NCI-H2196 treated with DMSO at 0.1 percent for 48 hours (cell line): ENCODE measurements at regions not wholly inside any gene's neighbourhood (a gene's known extent, or its start where the extent isn't known, plus 50 kb on each side); places are given as distances from the start of the nearest gene placed in this dataset.

Experiments used
- DNase-seq: peaks from one replicate; lab custom pipeline; 2025; ENCODE audit not compliant: unreplicated experiment; lab: John Stamatoyannopoulos, UW

DNA sequence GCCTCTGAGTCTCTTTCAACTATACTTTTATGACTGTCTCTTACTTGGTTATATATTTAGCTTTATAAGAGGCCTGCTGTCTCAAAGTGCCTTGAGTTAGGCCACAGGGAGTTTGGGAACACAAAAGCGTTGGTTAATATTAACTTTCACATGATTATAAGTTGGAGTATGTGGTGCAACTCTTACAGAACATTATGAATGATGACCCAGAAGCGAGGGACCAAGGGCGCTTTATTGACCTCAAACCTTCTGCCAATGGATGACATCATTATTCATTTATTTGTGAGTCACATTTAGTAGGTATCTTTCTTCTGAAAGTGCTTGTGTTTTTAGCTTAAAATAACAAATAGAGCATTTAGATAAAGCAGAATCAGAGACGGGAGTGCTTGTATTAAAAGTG is 298.0 kb upstream of the ZC3H12C start:
- no peak for DNase-seq

GRCh38 chr11:109796253-109796652 is 296.9 kb upstream of the ZC3H12C start:
- DNase-seq, result no peak

- DNase-seq, result no peak
Observed at GRCh38 chr11:109798521-109798920, 294.7 kb upstream of the ZC3H12C start.

DNA sequence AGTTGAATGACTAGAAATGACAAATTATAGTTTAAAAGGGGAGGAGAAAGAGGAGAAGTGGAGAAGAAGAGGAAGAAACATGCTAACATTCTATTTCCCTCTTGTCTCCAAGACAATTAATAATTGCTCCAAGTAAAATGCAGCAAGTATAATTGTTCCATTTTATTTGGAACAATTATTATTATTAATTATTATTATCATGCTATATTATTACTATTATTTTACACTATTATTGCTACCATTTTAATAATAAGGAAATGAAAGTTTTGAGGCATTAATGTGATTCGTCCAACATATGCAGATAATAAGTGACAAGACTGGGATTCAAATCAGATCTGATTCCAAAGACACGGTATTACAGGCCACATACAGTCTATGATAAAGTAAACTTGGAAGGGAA is 293.6 kb upstream of the ZC3H12C start:
- DNase-seq, result no peak

DNA sequence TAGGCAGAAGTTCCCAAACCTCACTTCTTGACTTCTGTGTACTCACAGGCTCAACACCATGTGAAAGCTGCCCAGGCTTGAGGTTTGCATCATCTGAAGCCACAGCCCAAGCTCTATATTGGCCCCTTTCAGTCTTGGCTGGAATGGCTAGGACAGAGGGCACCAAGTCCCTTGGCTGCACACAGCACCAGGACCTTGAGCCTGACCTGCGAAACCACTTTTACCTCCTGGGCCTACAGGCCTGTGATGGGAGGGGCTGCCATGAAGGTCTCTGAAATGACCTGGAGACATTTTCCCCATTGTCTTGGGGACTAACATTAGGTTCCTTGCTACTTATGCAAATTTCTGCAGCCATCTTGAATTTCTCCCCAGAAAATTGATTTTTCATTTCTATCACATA is 288.3 kb upstream of the ZC3H12C start:
- no peak for DNase-seq

DNA sequence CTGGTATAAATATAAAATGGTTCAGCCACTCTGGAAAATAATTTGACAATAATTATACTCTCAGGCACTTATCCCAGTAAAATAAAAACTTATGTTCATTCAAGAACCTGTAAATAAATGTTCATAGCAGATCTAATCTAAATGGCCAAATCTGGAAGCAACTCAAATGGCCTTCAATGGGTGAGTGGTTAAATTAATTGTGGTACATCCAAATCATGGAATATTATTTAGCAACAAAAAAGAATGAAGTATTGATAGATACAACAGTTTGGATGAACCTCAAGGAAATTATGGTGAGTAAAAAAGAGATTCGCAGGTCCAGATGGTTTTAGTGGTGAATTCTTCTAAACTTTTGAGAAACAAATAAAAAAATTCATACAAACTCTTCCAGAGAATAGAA is 287.0 kb upstream of the ZC3H12C start:
- no peak for DNase-seq

DNA sequence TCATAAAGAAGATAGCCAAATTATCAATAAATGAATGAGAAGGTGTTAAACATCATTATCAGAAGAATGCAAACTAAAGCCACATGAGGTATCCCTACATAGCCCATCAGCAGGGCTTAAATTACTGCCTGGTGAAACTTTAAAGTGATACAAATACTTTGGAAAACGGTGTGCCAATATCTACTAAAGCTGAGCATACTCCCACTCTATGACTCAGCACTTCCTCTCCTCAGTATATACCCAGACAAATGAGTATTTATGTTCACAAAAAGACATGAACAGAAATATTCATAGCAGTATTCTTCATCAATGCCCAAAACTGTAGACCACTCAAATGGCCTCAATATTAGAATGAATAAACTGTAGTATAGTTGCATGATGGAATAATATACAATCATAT is 284.6 kb upstream of the ZC3H12C start:
- DNase-seq, result no peak

- DNase-seq, result no peak
Observed at GRCh38 chr11:109814824-109815223, 278.4 kb upstream of the ZC3H12C start.

DNA sequence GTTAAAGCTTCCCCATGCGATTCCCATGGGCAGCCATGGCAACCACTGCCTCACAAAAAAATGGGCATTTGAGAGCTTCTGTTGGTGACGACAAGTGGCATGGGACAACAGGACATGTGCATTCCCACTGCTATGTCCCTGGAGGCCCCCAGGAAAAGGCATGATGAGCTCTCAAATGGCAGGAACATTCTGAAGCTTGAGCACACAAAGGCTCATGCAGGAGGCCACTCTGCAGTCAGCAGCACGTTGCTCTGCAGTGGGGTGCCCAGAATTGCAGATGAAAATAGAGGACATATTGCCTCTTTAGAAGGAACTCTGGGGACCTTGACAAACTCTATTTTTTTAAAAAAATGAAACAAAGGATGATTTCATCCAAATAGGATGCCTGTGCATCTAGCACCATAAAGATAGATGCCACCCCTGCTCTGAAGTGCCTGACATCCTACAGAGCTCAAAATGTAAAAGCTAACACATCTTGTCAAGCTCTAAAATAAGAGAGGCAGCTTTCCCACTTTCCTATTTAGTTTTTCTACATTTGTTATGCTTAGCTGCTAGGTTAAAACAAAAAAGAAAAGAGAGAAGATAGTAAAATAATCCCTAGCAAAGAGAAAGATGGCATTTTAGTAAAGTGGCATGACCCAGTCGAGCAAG is 277.6 kb upstream of the ZC3H12C start:
- DNase-seq, result no peak

DNA sequence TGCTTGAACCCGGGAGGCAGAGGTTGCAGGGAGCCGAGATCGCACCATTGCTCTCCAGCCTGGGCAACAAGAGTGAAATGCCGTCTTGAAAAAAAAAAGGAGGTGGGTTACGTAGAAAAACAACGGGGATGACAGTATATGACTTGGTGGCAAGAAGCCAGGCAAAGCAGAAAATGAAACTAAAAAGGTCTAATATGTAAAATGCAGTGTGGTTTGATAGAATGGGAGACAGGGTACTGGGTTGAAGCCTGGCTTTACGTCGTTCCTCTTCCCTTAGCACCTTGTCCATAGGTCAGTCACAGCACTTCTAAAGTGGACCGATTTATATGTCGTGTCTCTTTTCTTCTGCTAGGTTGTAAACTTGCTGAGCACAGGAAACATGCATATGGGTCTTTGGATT is 274.9 kb upstream of the ZC3H12C start:
- DNase-seq, result no peak

DNA sequence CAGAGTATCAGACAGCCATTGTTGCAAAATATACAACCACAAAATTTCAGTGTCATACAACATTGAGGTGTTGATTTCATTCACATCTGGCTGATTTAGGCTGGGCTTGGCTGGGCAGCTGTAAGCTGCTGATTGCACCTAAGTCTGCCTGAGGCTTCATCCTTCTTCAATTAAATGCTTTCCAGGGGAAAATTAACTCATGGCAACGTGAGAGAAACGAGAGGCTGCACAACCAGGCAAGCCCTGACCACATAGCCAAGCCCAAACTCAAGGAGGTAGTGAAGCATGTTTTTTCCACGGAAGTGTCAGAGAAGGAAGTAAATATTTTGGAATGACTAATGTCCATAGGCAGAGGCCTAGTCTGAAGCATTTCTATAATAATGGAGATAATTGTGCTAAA is 273.8 kb upstream of the ZC3H12C start:
- DNase-seq, result no peak

DNA sequence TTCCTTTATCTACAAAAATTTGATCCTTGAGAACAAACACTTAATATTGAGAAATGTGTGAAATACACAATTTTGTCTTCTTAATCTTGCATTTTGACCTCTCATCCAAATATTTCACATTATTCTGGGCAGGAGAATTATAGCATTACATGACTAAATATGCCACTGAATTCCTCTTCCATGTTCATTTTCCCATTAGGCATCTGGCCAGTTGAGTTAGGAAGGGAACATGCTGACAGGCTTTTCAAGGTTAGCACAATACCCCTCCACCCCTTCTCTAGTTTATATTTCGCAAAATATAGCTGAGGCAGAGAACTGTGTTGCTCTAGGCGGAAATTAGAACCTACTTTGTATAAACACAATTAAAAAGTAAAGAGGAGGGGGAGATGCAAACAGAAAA is 271.7 kb upstream of the ZC3H12C start:
- no peak for DNase-seq

DNA sequence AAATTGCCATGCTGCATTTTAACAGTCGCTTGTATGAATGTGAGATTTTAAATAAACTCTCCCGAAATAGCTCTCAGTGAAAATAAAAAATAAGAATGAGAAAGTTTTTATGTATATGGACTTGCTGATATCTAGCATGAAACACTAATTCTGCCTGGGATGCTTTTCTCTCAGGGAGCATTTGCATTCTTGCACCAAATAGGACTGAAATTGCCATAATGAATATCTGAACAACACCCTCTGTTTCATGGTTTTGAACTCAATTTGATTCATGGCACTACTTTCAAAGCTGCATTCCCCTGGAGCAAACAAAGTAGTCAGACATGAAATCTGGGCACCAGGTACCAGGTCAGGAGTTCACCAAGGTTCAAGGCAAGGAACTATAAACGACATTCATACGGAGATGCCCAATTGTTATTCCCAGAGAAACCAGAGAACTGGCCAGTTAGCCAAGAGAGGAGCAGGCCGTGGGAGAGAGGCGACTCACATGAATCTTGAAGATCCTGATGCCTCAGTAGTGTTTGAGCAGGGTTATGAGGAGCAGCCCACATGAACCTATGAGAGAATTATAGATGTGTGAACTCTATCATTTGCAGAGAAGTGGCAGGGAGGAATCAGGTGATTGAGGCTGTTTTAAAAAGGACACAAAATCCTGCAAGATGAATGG is 270.6 kb upstream of the ZC3H12C start:
- no peak for DNase-seq

DNA sequence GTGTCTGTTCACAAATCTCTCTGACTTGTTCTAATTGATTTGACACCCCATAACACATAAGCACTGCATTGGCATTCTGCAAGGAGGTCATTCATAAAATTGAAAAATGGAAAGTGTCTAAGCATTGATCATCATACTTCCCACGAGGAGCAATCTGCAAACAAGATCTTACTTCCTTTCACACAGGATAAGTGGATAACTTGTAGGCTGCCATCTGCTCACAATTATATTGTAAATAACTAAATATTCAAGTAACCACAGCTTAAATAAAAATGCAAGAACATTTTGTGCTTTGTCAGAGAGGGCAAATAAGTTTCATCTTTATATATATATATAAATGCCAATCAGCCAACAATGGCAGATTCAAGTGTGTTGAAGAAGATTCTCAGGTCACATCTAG is 264.8 kb upstream of the ZC3H12C start:
- DNase-seq, result no peak

GRCh38 chr11:109838026-109838425 is 255.2 kb upstream of the ZC3H12C start:
- DNase-seq, result no peak

- no peak for DNase-seq
Observed at GRCh38 chr11:109845437-109845836, 247.8 kb upstream of the ZC3H12C start.

DNA sequence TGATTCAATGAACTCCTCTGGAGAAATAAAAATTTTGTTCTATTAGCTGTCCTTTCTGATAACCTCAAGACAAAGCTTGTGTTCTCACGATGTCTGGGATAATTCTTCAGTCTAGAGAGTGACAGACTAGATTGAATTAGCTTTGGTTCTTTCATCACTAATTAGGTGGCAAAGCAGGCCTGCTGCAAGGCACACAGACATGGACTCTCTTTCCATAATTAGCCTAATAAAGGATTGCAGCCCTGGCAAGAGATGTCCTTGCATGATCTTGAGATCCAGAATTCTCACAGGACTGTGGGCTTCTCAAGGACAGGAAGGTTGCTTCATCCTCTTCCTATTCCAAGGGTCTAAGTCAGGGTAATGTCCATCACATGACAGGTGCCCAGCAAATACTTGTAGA is 245.6 kb upstream of the ZC3H12C start:
- no peak for DNase-seq

DNA sequence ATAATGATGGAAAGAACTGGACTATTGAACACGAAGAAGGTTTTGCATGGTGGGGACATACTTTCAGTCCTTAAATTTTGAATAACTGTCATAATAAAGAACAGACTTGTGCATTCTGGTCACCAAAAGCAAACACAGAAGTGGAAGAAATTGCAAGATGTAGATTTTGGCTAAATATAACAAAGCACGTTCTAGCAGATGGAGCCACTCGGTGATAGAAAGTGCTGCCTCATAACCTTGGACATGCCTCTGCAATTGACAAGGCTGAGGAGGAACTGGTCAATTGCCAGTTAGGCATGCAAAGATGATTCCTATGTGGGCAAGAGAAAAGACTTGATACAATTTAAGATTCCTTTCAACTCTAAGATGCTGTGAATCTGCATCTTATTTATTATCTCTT is 244.1 kb upstream of the ZC3H12C start:
- DNase-seq, result no peak

GRCh38 chr11:109849946-109850345 is 243.2 kb upstream of the ZC3H12C start:
- DNase-seq, result no peak

DNA sequence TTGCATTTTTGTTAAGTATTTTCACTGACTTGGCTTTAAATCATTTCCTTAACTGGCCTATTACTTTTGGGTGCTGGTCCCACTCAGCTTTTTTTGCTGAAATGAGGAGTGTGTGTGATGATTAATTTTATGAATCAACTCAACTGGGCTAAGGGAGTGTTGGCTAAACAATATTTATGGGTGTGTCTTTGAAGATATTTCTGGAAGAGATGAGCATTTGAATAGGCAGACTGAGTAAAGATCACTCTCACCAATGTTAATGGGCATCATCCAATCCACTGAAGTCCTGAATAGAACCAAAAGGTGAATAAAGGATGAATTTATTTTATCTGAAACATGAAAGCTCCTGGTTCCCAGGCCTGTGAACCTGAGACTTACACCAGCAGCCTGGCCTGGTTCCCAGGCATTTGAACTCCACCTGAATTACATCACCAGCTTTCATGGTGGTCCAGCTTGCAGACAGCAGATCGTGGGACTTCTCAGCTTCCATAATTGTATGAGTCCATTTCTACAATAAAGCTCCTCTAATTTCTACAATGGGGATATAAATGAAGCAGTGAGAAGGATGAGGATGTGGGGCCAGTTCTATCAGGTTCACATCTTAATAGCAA is 241.3 kb upstream of the ZC3H12C start:
- DNase-seq, result no peak

DNA sequence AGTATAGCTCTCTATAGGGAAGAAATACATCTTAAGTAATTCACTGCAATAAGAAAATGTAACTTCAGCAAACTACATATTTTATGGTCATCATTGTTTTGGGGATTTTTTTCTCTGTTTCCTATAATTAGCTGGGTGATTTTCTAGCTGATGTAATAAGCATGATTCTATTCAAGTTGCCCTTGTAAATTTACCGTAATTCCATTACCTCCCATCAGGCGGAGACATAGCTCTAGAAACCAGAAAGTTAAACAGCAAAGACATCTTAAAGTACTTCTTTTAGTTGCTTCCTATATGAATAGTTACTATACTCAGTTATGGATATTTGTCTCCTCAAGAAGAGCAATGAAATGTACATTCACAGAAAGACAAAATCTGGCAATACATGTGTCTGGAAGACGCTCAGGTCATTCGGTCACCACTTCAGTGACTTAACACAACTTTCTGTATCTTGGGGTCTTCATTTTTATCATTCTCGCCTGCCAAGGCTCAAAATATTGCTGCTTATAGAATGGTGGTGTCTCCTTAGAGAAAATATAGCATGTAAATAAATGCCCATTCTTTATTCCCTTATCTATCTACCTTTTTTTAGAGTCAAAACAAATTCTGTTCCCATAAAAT is 239.9 kb upstream of the ZC3H12C start:
- no peak for DNase-seq

DNA sequence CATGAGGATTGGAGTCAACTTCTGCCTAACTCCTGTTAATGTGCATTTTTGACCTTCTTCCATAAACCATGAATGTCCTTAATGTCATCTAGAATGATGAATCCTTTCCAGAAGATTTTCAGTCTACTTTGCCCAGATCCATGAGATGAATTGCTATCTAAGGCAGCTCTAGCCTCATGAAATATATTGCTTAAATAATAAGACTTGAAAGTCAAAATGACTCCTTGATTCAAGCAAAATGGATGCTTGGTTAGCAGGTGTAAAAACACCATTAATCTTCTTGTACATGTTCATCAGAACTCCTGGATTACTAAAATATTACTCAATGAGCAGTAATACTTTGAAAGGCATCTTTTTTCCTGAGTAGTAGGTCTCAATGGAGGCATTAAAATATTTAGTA is 238.5 kb upstream of the ZC3H12C start:
- DNase-seq, result no peak
